ENCODE measurements at regions not wholly inside any gene's neighbourhood (a gene's known extent, or its start where the extent isn't known, plus 50 kb on each side); places are given as distances from the start of the nearest gene placed in this dataset.

- no peak for TF ChIP-seq CHD7 (IDR thresholded peaks at IDR 0.05; ENCODE audit: insufficient replicate concordance, low read length)
- TF ChIP-seq, protein P1, sequence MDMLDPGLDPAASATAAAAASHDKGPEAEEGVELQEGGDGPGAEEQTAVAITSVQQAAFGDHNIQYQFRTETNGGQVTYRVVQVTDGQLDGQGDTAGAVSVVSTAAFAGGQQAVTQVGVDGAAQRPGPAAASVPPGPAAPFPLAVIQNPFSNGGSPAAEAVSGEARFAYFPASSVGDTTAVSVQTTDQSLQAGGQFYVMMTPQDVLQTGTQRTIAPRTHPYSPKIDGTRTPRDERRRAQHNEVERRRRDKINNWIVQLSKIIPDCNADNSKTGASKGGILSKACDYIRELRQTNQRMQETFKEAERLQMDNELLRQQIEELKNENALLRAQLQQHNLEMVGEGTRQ (IDR thresholded peaks at IDR 0.05; ENCODE audit: low read length), result no peak
- TF ChIP-seq, protein P2, sequence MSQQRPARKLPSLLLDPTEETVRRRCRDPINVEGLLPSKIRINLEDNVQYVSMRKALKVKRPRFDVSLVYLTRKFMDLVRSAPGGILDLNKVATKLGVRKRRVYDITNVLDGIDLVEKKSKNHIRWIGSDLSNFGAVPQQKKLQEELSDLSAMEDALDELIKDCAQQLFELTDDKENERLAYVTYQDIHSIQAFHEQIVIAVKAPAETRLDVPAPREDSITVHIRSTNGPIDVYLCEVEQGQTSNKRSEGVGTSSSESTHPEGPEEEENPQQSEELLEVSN (IDR thresholded peaks at IDR 0.05), result no peak
- no peak for TF ChIP-seq TAF7 (optimal IDR thresholded peaks at IDR 0.05; ENCODE audit: borderline replicate concordance, low read depth, low read length)
- no peak for TF ChIP-seq KDM1A (IDR thresholded peaks at IDR 0.05; ENCODE audit: borderline replicate concordance, low read length)
- TF ChIP-seq HDAC6 (IDR thresholded peaks at IDR 0.05; ENCODE audit: low read depth, low read length), result no peak
These were observed 99.8 kb upstream of the TEX13C start (continued) for GRCh38 chrX:125219852-125220251.

Data from H1 (cell line).